Keratinocyte (primary cell): ENCODE measurements at regions not wholly inside any gene's neighbourhood (a gene's known extent, or its start where the extent isn't known, plus 50 kb on each side); places are given as distances from the start of the nearest gene placed in this dataset.

Experiments
- EZH2 ChIP-seq: IDR thresholded peaks from one replicate; pipeline ENCODE4 v1.6.1; 2012; ENCODE audit warnings: inconsistent platforms, mild to moderate bottlenecking, low read length, moderate library complexity
- TF ChIP-seq, protein P1 (sequence below), 3 experiments: IDR thresholded peaks in 1 of 3; conservative IDR thresholded peaks in 1 of 3; optimal IDR thresholded peaks in 1 of 3; 2 replicates in 2 of 3; 3 replicates in 1 of 3; pipeline versions ENCODE3 to v1.5.1; 2011; ENCODE audit warnings: low read length in 3 of 3, mild to moderate bottlenecking in 3 of 3, moderate library complexity in 2 of 3, control low read depth in 1 of 3, inconsistent platforms in 1 of 3; ENCODE audit not compliant: insufficient read depth in 2 of 3; ENCODE audit errors: extremely low read depth in 1 of 3

GRCh38 chr2:59912042-59912441 is 641.4 kb downstream of the BCL11A start:
- TF ChIP-seq, protein P1, sequence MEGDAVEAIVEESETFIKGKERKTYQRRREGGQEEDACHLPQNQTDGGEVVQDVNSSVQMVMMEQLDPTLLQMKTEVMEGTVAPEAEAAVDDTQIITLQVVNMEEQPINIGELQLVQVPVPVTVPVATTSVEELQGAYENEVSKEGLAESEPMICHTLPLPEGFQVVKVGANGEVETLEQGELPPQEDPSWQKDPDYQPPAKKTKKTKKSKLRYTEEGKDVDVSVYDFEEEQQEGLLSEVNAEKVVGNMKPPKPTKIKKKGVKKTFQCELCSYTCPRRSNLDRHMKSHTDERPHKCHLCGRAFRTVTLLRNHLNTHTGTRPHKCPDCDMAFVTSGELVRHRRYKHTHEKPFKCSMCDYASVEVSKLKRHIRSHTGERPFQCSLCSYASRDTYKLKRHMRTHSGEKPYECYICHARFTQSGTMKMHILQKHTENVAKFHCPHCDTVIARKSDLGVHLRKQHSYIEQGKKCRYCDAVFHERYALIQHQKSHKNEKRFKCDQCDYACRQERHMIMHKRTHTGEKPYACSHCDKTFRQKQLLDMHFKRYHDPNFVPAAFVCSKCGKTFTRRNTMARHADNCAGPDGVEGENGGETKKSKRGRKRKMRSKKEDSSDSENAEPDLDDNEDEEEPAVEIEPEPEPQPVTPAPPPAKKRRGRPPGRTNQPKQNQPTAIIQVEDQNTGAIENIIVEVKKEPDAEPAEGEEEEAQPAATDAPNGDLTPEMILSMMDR (optimal IDR thresholded peaks at IDR 0.05 in 1 of 3, IDR thresholded peaks at IDR 0.05 in 1 of 3, conservative IDR thresholded peaks at IDR 0.05 in 1 of 3; ENCODE audit: extremely low read depth in 1 of 3, insufficient read depth in 2 of 3, low read length in 3 of 3), result no peak
- no peak for TF ChIP-seq EZH2
